ENCODE measurements at regions not wholly inside any gene's neighbourhood (a gene's known extent, or its start where the extent isn't known, plus 50 kb on each side); places are given as distances from the start of the nearest gene placed in this dataset.

DNA sequence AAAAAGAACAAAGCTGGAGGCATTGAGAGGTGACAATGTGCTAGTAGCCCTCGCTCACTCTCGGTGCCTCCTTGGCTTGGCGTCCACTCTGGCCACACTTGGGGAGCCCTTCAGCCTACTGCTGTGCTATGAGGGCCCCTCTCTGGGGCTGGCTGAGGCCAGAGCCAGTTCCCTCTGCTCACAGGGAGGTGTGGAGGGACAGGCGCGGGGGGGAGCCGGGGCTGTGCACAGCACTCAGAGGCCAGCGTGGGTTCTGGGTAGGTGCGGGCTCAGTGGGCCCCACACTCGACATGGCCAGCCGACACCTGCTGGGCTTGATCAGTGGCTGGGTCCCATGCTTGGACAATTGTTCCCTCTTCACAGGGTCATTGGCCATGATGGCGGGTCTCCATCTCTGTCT lies 202.5 kb upstream of the GRAMD2B start:
- dilution Hi-C loops (cut with MboI; ENCODE audit: extremely low pct_ligation_motif_present, low sequenced_read_pairs) (no loop called here), intact Hi-C loops (cut with micrococcal nuclease) (no loop called here)
- Histone ChIP-seq H2AFZ (ENCODE audit: low read depth, low read length) (no peak overlapping the region), H3K79me2 (ENCODE audit: control insufficient read depth, insufficient read depth, low read length) (no peaks in the 10 kb centered on the region), H3K4me3 (replicated peaks in 1 of 3; ENCODE audit: insufficient read depth in 1 of 3, low read depth in 1 of 3, low read length in 3 of 3) (no peak overlapping the region), H3K9ac (replicated peaks; ENCODE audit: extremely low read depth, insufficient read depth, low read length) (no peak overlapping the region), H4K20me1 (replicated peaks; ENCODE audit: control insufficient read depth, extremely low read depth, insufficient read depth, low read length) (no peaks in the 10 kb centered on the region), H3K27me3 (ENCODE audit: control insufficient read depth in 2 of 2, insufficient read depth in 2 of 2, low read length in 2 of 2) (no peaks in the 10 kb centered on the region), H3K36me3 (ENCODE audit: control insufficient read depth in 2 of 2, extremely low read depth in 1 of 2, insufficient read depth in 2 of 2, low read length in 2 of 2) (no peaks in the 10 kb centered on the region), H3K9me1 (replicated peaks; ENCODE audit: control insufficient read depth, extremely low read depth, insufficient read depth, low read length) (no peaks in the 10 kb centered on the region), H3K4me2 (ENCODE audit: insufficient read depth, low read length) (no peak overlapping the region), H3K27ac (ENCODE audit: insufficient read depth, low read depth, low read length) (no peak overlapping the region), H3K9me3 (replicated peaks; ENCODE audit: control insufficient read depth, insufficient read depth, low read length) (no peaks in the 10 kb centered on the region), H3K4me1 (ENCODE audit: control insufficient read depth, extremely low read depth, insufficient read depth, low read length) (no peaks in the 10 kb centered on the region)
- FAIRE-seq (no peak), DNase-seq (ENCODE audit: low read depth, low spot score) (no peak)
- TF ChIP-seq GATA2 (IDR thresholded peaks at IDR 0.05; ENCODE audit: insufficient read depth, insufficient read length, low read depth, low read length) (no peak), EZH2 (IDR thresholded peaks at IDR 0.05; ENCODE audit: borderline replicate concordance, low read depth, low read length, severe bottlenecking) (no peak), JUN (IDR thresholded peaks at IDR 0.05; ENCODE audit: borderline replicate concordance, insufficient read depth, insufficient read length, low read depth) (no peak), FOS (IDR thresholded peaks at IDR 0.05; ENCODE audit: borderline replicate concordance, insufficient read depth, low read length) (no peak), MYC (IDR thresholded peaks at IDR 0.05; ENCODE audit: low read depth, low read length) (no peak), POLR2A (IDR thresholded peaks at IDR 0.05; ENCODE audit: low read depth, low read length) (no peak), POLR2AphosphoS5 (IDR thresholded peaks at IDR 0.05; ENCODE audit: insufficient read depth, low read depth, low read length) (no peak)
- TF ChIP-seq, protein P1, sequence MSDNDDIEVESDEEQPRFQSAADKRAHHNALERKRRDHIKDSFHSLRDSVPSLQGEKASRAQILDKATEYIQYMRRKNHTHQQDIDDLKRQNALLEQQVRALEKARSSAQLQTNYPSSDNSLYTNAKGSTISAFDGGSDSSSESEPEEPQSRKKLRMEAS (IDR thresholded peaks at IDR 0.05; ENCODE audit: insufficient read depth, insufficient read length), result no peak
- TF ChIP-seq, protein P2, sequence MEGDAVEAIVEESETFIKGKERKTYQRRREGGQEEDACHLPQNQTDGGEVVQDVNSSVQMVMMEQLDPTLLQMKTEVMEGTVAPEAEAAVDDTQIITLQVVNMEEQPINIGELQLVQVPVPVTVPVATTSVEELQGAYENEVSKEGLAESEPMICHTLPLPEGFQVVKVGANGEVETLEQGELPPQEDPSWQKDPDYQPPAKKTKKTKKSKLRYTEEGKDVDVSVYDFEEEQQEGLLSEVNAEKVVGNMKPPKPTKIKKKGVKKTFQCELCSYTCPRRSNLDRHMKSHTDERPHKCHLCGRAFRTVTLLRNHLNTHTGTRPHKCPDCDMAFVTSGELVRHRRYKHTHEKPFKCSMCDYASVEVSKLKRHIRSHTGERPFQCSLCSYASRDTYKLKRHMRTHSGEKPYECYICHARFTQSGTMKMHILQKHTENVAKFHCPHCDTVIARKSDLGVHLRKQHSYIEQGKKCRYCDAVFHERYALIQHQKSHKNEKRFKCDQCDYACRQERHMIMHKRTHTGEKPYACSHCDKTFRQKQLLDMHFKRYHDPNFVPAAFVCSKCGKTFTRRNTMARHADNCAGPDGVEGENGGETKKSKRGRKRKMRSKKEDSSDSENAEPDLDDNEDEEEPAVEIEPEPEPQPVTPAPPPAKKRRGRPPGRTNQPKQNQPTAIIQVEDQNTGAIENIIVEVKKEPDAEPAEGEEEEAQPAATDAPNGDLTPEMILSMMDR (IDR thresholded peaks at IDR 0.05; ENCODE audit: extremely low read depth in 1 of 2, insufficient read depth in 1 of 2, low read depth in 1 of 2, low read length in 2 of 2), result no peak
- POLR2A ChIA-PET, result no interaction called here
- BruUV-seq (replicated peaks), result no TSS peak
- CTCF ChIA-PET, result no interaction called here

Data from endothelial cell of umbilical vein (primary cell).